ENCODE measurements at regions not wholly inside any gene's neighbourhood (a gene's known extent, or its start where the extent isn't known, plus 50 kb on each side); places are given as distances from the start of the nearest gene placed in this dataset.

- H3K27ac ChIP-seq (ENCODE audit: low read depth, low read length) = no peak overlapping the region
- ChIA-PET CTCF (no interaction called here), POLR2A (no interaction called here)
- no peak overlapping the region for H3K4me3 ChIP-seq (ENCODE audit: low read depth, low read length)
- no peaks in the 10 kb centered on the region for H3K27me3 ChIP-seq (ENCODE audit: control insufficient read depth, insufficient read depth, low read length)
- TF ChIP-seq CTCF (IDR thresholded peaks at IDR 0.05; ENCODE audit: low read depth, low read length) = no peak
- DNase-seq (ENCODE audit: low read depth, low spot score) = no peak
- peaks cover 4% of the 10 kb centered on the region; the same call in 1 of the 2 replicates for H3K9me3 ChIP-seq (ENCODE audit: control insufficient read depth, insufficient read depth, low read length)
Observed at GRCh38 chr4:136748773-136749172, 783.5 kb downstream of the PCDH18 start.

- DNase-seq (ENCODE audit: low read depth, low spot score) = no peak
- CTCF ChIA-PET = interaction anchor here (0.6 to 1.2 kb wide), 2 partner anchors 16 to 544 kb away, joined by 3 to 4 read pairs; no protein-coding TSS in a partner anchor
- no peak for TF ChIP-seq CTCF (IDR thresholded peaks at IDR 0.05; ENCODE audit: low read depth, low read length)
- Histone ChIP-seq H3K9me3 (ENCODE audit: control insufficient read depth, insufficient read depth, low read length) (peaks cover 4% of the 10 kb centered on the region; the same call in 1 of the 2 replicates), H3K4me3 (ENCODE audit: low read depth, low read length) (no peak overlapping the region), H3K27me3 (ENCODE audit: control insufficient read depth, insufficient read depth, low read length) (no peaks in the 10 kb centered on the region), H3K27ac (ENCODE audit: low read depth, low read length) (no peak overlapping the region)
- POLR2A ChIA-PET = interaction anchor here (0.6 kb wide), 1 partner anchor 22 kb away, joined by 3 read pairs; no protein-coding TSS in a partner anchor
Observed at GRCh38 chr4:136748165-136748564, 784.1 kb downstream of the PCDH18 start.

GRCh38 chr4:136743238-136743637 is 789.1 kb downstream of the PCDH18 start:
- H3K9me3 ChIP-seq (ENCODE audit: control insufficient read depth, insufficient read depth, low read length) = no peaks in the 10 kb centered on the region
- CTCF ChIA-PET = no interaction called here
- no peak overlapping the region for H3K27ac ChIP-seq (ENCODE audit: low read depth, low read length)
- H3K27me3 ChIP-seq (ENCODE audit: control insufficient read depth, insufficient read depth, low read length) = no peaks in the 10 kb centered on the region
- no peak overlapping the region for H3K4me3 ChIP-seq (ENCODE audit: low read depth, low read length)
- no peak for DNase-seq (ENCODE audit: low read depth, low spot score)
- POLR2A ChIA-PET = no interaction called here
- no peak for TF ChIP-seq CTCF (IDR thresholded peaks at IDR 0.05; ENCODE audit: low read depth, low read length)

GRCh38 chr4:136742333-136742732 is 790.0 kb downstream of the PCDH18 start:
- TF ChIP-seq CTCF (IDR thresholded peaks at IDR 0.05; ENCODE audit: low read depth, low read length) = no peak
- Histone ChIP-seq H3K27me3 (ENCODE audit: control insufficient read depth, insufficient read depth, low read length) (no peaks in the 10 kb centered on the region), H3K27ac (ENCODE audit: low read depth, low read length) (peak overlapping the region; percentile 80), H3K4me3 (ENCODE audit: low read depth, low read length) (no peak overlapping the region), H3K9me3 (ENCODE audit: control insufficient read depth, insufficient read depth, low read length) (no peaks in the 10 kb centered on the region)
- ChIA-PET POLR2A (interaction anchor here (1.1 kb wide), 1 partner anchor 17 kb away, joined by 3 read pairs; no protein-coding TSS in a partner anchor), CTCF (interaction anchor here (0.7 to 1.1 kb wide), 2 partner anchors 22 to 122 kb away, joined by 3 read pairs; no protein-coding TSS in a partner anchor)
- DNase-seq (ENCODE audit: low read depth, low spot score) = no peak

- CTCF ChIA-PET = interaction anchor here (1.1 kb wide), 1 partner anchor 23 kb away, joined by 3 read pairs; no protein-coding TSS in a partner anchor
- H3K9me3 ChIP-seq (ENCODE audit: control insufficient read depth, insufficient read depth, low read length) = no peaks in the 10 kb centered on the region
- H3K27ac ChIP-seq (ENCODE audit: low read depth, low read length) = peak overlapping the region; percentile 80
- H3K27me3 ChIP-seq (ENCODE audit: control insufficient read depth, insufficient read depth, low read length) = no peaks in the 10 kb centered on the region
- TF ChIP-seq CTCF (IDR thresholded peaks at IDR 0.05; ENCODE audit: low read depth, low read length) = no peak
- no peak overlapping the region for H3K4me3 ChIP-seq (ENCODE audit: low read depth, low read length)
- no peak for DNase-seq (ENCODE audit: low read depth, low spot score)
- POLR2A ChIA-PET = no interaction called here
Observed at GRCh38 chr4:136741468-136741867, 790.8 kb downstream of the PCDH18 start.
